Activated naive CD8-positive, alpha-beta T cell treated with anti-CD3 and anti-CD28 coated beads for 36 hours (primary cell): ENCODE measurements at regions not wholly inside any gene's neighbourhood (a gene's known extent, or its start where the extent isn't known, plus 50 kb on each side); places are given as distances from the start of the nearest gene placed in this dataset.

Experiments used
- DNase-seq: peaks from one replicate; pipeline ENCODE4 v3.0.0; 2021
- H3K27ac Mint-ChIP-seq: one replicate; pipeline ENCODE4 v1.8.0; 2022; ENCODE audit warnings: mild to moderate bottlenecking, moderate library complexity, mixed read lengths
- H3K27me3 Mint-ChIP-seq: one replicate; pipeline ENCODE4 v1.8.0; 2022; ENCODE audit warnings: mild to moderate bottlenecking, mixed read lengths
- H3K36me3 Mint-ChIP-seq: one replicate; pipeline ENCODE4 v1.8.0; 2021; ENCODE audit warnings: mild to moderate bottlenecking, mixed read lengths
- H3K4me1 Mint-ChIP-seq: one replicate; pipeline ENCODE4 v1.8.0; 2021; ENCODE audit warnings: mixed read lengths
- H3K4me3 Mint-ChIP-seq: one replicate; pipeline ENCODE4 v1.8.0; 2022; ENCODE audit warnings: mild to moderate bottlenecking, moderate library complexity, mixed read lengths
- H3K9me3 Mint-ChIP-seq: one replicate; pipeline ENCODE4 v1.8.0; 2022; ENCODE audit warnings: mixed read lengths

GRCh38 chr18:39371996-39372395 is 1806.4 kb upstream of the CELF4 start:
- Mint-ChIP-seq H3K27ac (no peak overlapping the region), H3K4me1 (no peaks in the 10 kb centered on the region), H3K36me3 (no peaks in the 10 kb centered on the region)

GRCh38 chr18:39366656-39367055 is 1801.1 kb upstream of the CELF4 start:
- Mint-ChIP-seq H3K36me3 (no peaks in the 10 kb centered on the region), H3K27me3 (no peaks in the 10 kb centered on the region), H3K9me3 (peaks cover 6% of the 10 kb centered on the region), H3K27ac (no peak overlapping the region), H3K4me3 (no peak overlapping the region), H3K4me1 (peaks cover 3% of the 10 kb centered on the region)
- no peak for DNase-seq

More at GRCh38 chr18:39371996-39372395, 1806.4 kb upstream of the CELF4 start:
- Mint-ChIP-seq H3K27me3 (no peaks in the 10 kb centered on the region), H3K4me3 (no peak overlapping the region), H3K9me3 (peaks cover 11% of the 10 kb centered on the region)
- no peak for DNase-seq

GRCh38 chr18:39365836-39366485 is 1800.4 kb upstream of the CELF4 start:
- Mint-ChIP-seq H3K4me3 (no peak overlapping the region), H3K36me3 (no peaks in the 10 kb centered on the region), H3K9me3 (peaks cover 4% of the 10 kb centered on the region), H3K4me1 (peaks cover 3% of the 10 kb centered on the region), H3K27me3 (no peaks in the 10 kb centered on the region), H3K27ac (no peak overlapping the region)
- DNase-seq: no peak

- Mint-ChIP-seq H3K27ac (no peak overlapping the region), H3K9me3 (peaks cover 1% of the 10 kb centered on the region), H3K4me1 (no peaks in the 10 kb centered on the region), H3K4me3 (no peak overlapping the region), H3K27me3 (no peaks in the 10 kb centered on the region), H3K36me3 (no peaks in the 10 kb centered on the region)
- no peak for DNase-seq
Measured at GRCh38 chr18:39360072-39360471, 1794.5 kb upstream of the CELF4 start.

- DNase-seq: no peak
- Mint-ChIP-seq H3K27me3 (no peaks in the 10 kb centered on the region), H3K4me3 (no peak overlapping the region), H3K27ac (no peak overlapping the region), H3K4me1 (no peaks in the 10 kb centered on the region), H3K36me3 (no peaks in the 10 kb centered on the region), H3K9me3 (peaks cover 1% of the 10 kb centered on the region)
Measured at GRCh38 chr18:39359636-39360035, 1794.0 kb upstream of the CELF4 start.

- Mint-ChIP-seq H3K27me3 (no peaks in the 10 kb centered on the region), H3K27ac (no peak overlapping the region), H3K4me3 (no peak overlapping the region), H3K9me3 (peaks cover 1% of the 10 kb centered on the region), H3K36me3 (no peaks in the 10 kb centered on the region), H3K4me1 (no peaks in the 10 kb centered on the region)
- DNase-seq: no peak
Measured at GRCh38 chr18:39350945-39351344, 1785.3 kb upstream of the CELF4 start.

GRCh38 chr18:39349801-39350200 is 1784.2 kb upstream of the CELF4 start:
- Mint-ChIP-seq H3K9me3 (peaks cover 1% of the 10 kb centered on the region), H3K4me1 (no peaks in the 10 kb centered on the region), H3K36me3 (no peaks in the 10 kb centered on the region), H3K27ac (no peak overlapping the region), H3K27me3 (no peaks in the 10 kb centered on the region), H3K4me3 (no peak overlapping the region)
- no peak for DNase-seq

- H3K27me3 Mint-ChIP-seq: no peaks in the 10 kb centered on the region
- H3K4me1 Mint-ChIP-seq: no peaks in the 10 kb centered on the region
- H3K4me3 Mint-ChIP-seq: no peak overlapping the region
- no peaks in the 10 kb centered on the region for H3K36me3 Mint-ChIP-seq
- no peak for DNase-seq
- no peak overlapping the region for H3K27ac Mint-ChIP-seq
- H3K9me3 Mint-ChIP-seq: peaks cover 1% of the 10 kb centered on the region
Measured at GRCh38 chr18:39348757-39349156, 1783.2 kb upstream of the CELF4 start.

GRCh38 chr18:39347701-39348100 is 1782.1 kb upstream of the CELF4 start:
- Mint-ChIP-seq H3K4me3 (no peak overlapping the region), H3K27me3 (no peaks in the 10 kb centered on the region), H3K4me1 (no peaks in the 10 kb centered on the region), H3K9me3 (peaks cover 1% of the 10 kb centered on the region), H3K36me3 (no peaks in the 10 kb centered on the region), H3K27ac (no peak overlapping the region)
- DNase-seq: no peak

- Mint-ChIP-seq H3K4me3 (no peak overlapping the region), H3K27ac (no peak overlapping the region), H3K4me1 (no peaks in the 10 kb centered on the region), H3K9me3 (peaks cover 1% of the 10 kb centered on the region), H3K36me3 (no peaks in the 10 kb centered on the region), H3K27me3 (no peaks in the 10 kb centered on the region)
- no peak for DNase-seq
Measured at GRCh38 chr18:39346916-39347315, 1781.3 kb upstream of the CELF4 start.

- Mint-ChIP-seq H3K4me3 (no peak overlapping the region), H3K27ac (no peak overlapping the region), H3K27me3 (no peaks in the 10 kb centered on the region), H3K36me3 (no peaks in the 10 kb centered on the region), H3K4me1 (no peaks in the 10 kb centered on the region), H3K9me3 (peaks cover 1% of the 10 kb centered on the region)
- no peak for DNase-seq
Measured at GRCh38 chr18:39345321-39345720, 1779.7 kb upstream of the CELF4 start.

- no peaks in the 10 kb centered on the region for H3K9me3 Mint-ChIP-seq
- no peak overlapping the region for H3K4me3 Mint-ChIP-seq
- no peaks in the 10 kb centered on the region for H3K27me3 Mint-ChIP-seq
- no peaks in the 10 kb centered on the region for H3K4me1 Mint-ChIP-seq
- no peak overlapping the region for H3K27ac Mint-ChIP-seq
- no peaks in the 10 kb centered on the region for H3K36me3 Mint-ChIP-seq
- no peak for DNase-seq
Measured at GRCh38 chr18:39344487-39344886, 1778.9 kb upstream of the CELF4 start.

GRCh38 chr18:39341129-39341528 is 1775.5 kb upstream of the CELF4 start:
- Mint-ChIP-seq H3K36me3 (no peaks in the 10 kb centered on the region), H3K27ac (no peak overlapping the region), H3K9me3 (no peaks in the 10 kb centered on the region), H3K27me3 (no peaks in the 10 kb centered on the region), H3K4me3 (no peak overlapping the region), H3K4me1 (no peaks in the 10 kb centered on the region)
- no peak for DNase-seq

- DNase-seq: no peak
- Mint-ChIP-seq H3K27me3 (no peaks in the 10 kb centered on the region), H3K4me3 (no peak overlapping the region), H3K36me3 (no peaks in the 10 kb centered on the region), H3K4me1 (no peaks in the 10 kb centered on the region), H3K27ac (no peak overlapping the region), H3K9me3 (no peaks in the 10 kb centered on the region)
Measured at GRCh38 chr18:39340418-39340817, 1774.8 kb upstream of the CELF4 start.

- Mint-ChIP-seq H3K27me3 (no peaks in the 10 kb centered on the region), H3K4me3 (no peak overlapping the region), H3K9me3 (no peaks in the 10 kb centered on the region), H3K36me3 (no peaks in the 10 kb centered on the region), H3K4me1 (no peaks in the 10 kb centered on the region), H3K27ac (no peak overlapping the region)
- DNase-seq: no peak
Measured at GRCh38 chr18:39329496-39330275, 1764.1 kb upstream of the CELF4 start.

GRCh38 chr18:39326772-39327171 is 1761.2 kb upstream of the CELF4 start:
- no peak overlapping the region for H3K4me3 Mint-ChIP-seq
- H3K27ac Mint-ChIP-seq: no peak overlapping the region

More at GRCh38 chr18:39326772-39327171, 1761.2 kb upstream of the CELF4 start:
- DNase-seq: no peak
- Mint-ChIP-seq H3K9me3 (no peaks in the 10 kb centered on the region), H3K4me1 (no peaks in the 10 kb centered on the region), H3K27me3 (no peaks in the 10 kb centered on the region), H3K36me3 (no peaks in the 10 kb centered on the region)
